ENCODE measurements at regions not wholly inside any gene's neighbourhood (a gene's known extent, or its start where the extent isn't known, plus 50 kb on each side); places are given as distances from the start of the nearest gene placed in this dataset.
A peak's percentile ranks its signal among the peaks of the same experiment; 100 is the strongest.

GRCh38 chr5:23253621-23254198, 253.7 kb upstream of the PRDM9 start:
- FAIRE-seq, result no peak
- no peak for DNase-seq (ENCODE audit: low spot score)

GRCh38 chr5:23242891-23243290, 264.5 kb upstream of the PRDM9 start:
- no peak for DNase-seq (ENCODE audit: low spot score)
- FAIRE-seq, result no peak

- no peak for FAIRE-seq
- DNase-seq (ENCODE audit: low spot score), result no peak
These were observed 272.2 kb upstream of the PRDM9 start for GRCh38 chr5:23235246-23235645.

GRCh38 chr5:23234197-23234596, 273.2 kb upstream of the PRDM9 start:
- no peak for DNase-seq (ENCODE audit: low spot score)
- FAIRE-seq, result no peak

GRCh38 chr5:23223846-23224245, 283.6 kb upstream of the PRDM9 start:
- DNase-seq (ENCODE audit: low spot score) (peak; percentile 32), FAIRE-seq (no peak)

- FAIRE-seq, result no peak
These were observed 285.6 kb upstream of the PRDM9 start for GRCh38 chr5:23221831-23222230.

GRCh38 chr5:23217159-23217558, 290.2 kb upstream of the PRDM9 start:
- no peak for DNase-seq (ENCODE audit: low spot score)
- FAIRE-seq, result no peak

More at GRCh38 chr5:23221831-23222230, 285.6 kb upstream of the PRDM9 start:
- no peak for DNase-seq (ENCODE audit: low spot score)

- FAIRE-seq (no peak), DNase-seq (ENCODE audit: low spot score) (no peak)
These were observed 291.1 kb upstream of the PRDM9 start for GRCh38 chr5:23216345-23216744.

- peak; percentile 55 for DNase-seq (ENCODE audit: low spot score)
- no peak for FAIRE-seq
These were observed 298.4 kb upstream of the PRDM9 start for GRCh38 chr5:23208959-23209431.

GRCh38 chr5:23204111-23204510, 303.3 kb upstream of the PRDM9 start:
- DNase-seq (ENCODE audit: low spot score) (no peak), FAIRE-seq (no peak)

- no peak for FAIRE-seq
- no peak for DNase-seq (ENCODE audit: low spot score)
These were observed 316.7 kb upstream of the CDH12 start for GRCh38 chr5:23169660-23170416.

GRCh38 chr5:23164971-23165370, 311.8 kb upstream of the CDH12 start:
- FAIRE-seq, result no peak
- no peak for DNase-seq (ENCODE audit: low spot score)

- DNase-seq (ENCODE audit: low spot score) (no peak), FAIRE-seq (no peak)
These were observed 305.0 kb upstream of the CDH12 start for GRCh38 chr5:23158179-23158578.

GRCh38 chr5:23157716-23158115, 304.6 kb upstream of the CDH12 start:
- DNase-seq (ENCODE audit: low spot score), result no peak
- no peak for FAIRE-seq

- DNase-seq (ENCODE audit: low spot score), result no peak
- FAIRE-seq, result no peak
These were observed 304.0 kb upstream of the CDH12 start for GRCh38 chr5:23157169-23157568.

- FAIRE-seq (no peak), DNase-seq (ENCODE audit: low spot score) (no peak)
These were observed 294.5 kb upstream of the CDH12 start for GRCh38 chr5:23147625-23148024.

GRCh38 chr5:23146183-23146582, 293.0 kb upstream of the CDH12 start:
- no peak for FAIRE-seq
- DNase-seq (ENCODE audit: low spot score), result no peak

GRCh38 chr5:23139338-23140171, 286.4 kb upstream of the CDH12 start:
- FAIRE-seq (no peak), DNase-seq (ENCODE audit: low spot score) (peak; percentile 10)

- DNase-seq (ENCODE audit: low spot score) (no peak), FAIRE-seq (no peak)
These were observed 283.8 kb upstream of the CDH12 start for GRCh38 chr5:23136958-23137357.

GRCh38 chr5:23132231-23132630, 279.1 kb upstream of the CDH12 start:
- DNase-seq (ENCODE audit: low spot score) (no peak), FAIRE-seq (no peak)

GRCh38 chr5:23112237-23112636, 259.1 kb upstream of the CDH12 start:
- no peak for DNase-seq (ENCODE audit: low spot score)
- FAIRE-seq, result no peak

GRCh38 chr5:23105021-23105420, 251.9 kb upstream of the CDH12 start:
- FAIRE-seq, result no peak
- DNase-seq (ENCODE audit: low spot score), result no peak
